Hypothalamus (tissue), 51 donors: ENCODE measurements at regions not wholly inside any gene's neighbourhood (a gene's known extent, or its start where the extent isn't known, plus 50 kb on each side); places are given as distances from the start of the nearest gene placed in this dataset.

Source experiments
- DNase-seq, 51 donors: peaks; one replicate each; lab custom pipeline; 2025; lab: John Stamatoyannopoulos, UW

DNA sequence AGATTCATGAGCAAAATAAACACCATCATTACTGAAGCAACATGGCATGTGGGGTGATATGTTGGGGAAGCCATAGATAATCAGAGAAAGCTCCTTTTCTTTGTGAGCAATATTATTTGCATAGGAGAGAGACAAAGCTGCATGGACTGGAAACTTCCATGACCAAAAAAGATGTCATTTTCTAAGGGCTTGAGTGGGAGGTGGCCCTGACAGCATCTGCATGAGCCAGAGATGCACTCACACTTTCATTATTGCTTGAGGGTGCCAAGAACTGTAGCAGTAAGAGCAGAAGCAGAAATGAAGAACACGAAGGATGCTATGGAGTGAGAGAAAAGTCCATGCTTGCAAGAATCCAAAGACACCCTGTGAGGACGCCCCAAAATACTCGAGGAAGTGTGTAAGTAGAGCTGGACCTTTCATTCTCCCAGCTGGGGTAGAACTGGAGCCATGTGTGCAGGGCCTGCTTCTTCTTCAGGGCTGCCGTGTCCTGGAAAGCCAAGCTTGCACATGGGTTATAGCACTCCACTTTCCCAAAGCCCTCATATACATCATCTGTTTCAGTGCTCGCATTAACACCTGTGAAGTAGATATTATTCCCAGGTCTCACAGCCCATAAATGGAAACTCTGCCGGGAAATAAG lies 851.2 kb downstream of the DHX35 start:
- no peak for DNase-seq

GRCh38 chr20:39812116-39812515 lies 850.0 kb downstream of the DHX35 start:
- DNase-seq, result no peak

DNA sequence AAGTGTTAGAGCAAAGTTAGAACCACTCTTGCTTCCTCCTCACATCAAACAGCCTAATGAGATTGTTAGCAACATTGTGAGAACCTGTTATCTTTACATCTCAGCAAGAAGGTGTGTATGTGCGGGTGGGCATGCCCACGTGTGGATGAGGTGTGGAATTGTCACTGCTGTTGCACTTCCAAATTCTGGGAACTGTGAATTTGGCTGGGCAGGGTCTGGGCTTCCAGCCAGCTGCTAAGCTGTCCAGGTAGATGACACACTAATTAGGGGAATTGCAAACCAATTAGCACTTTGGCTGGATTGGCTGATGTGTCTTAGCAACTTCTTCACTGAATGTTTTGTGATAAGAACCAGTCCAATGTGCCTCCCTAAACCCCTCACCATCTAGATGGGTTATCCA lies 848.2 kb downstream of the DHX35 start:
- no peak for DNase-seq

DNA sequence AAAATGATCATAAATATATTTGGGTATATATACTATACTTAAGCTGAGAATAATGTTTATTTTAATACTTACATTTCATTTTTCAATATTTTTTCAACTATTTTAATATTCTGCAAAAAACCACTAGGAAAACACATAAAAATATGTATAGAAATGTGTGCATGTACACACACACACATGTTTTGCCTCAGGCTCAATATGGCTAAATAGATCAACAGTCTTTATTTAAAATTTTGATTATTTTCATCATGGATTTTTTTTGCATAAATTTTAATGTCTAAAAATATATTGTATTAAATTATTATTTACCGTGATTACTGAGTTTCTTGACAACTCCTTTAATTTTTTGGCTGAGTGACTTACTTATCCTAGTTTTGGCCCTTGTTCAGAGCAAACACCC lies 846.5 kb downstream of the DHX35 start:
- no peak for DNase-seq

DNA sequence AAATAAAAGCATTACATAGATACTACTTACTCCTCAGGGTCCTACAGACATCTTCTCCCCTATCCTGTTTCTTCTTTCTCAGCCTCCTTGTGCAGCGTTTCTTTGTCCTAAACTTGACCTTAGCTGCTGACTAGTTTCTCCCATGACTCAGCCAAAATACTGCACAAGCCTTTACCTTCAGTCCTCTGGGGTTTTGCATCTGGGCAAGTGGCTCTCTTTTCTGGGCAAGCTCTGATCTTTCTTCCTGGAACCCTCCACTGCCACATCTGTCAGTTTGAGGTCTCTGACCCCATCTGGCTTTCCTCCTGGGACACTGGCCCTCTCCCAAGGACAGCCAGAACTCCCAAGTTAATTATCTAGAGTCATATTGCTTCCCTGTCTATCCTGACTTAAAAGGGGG lies 838.4 kb downstream of the DHX35 start:
- DNase-seq, result no peak

DNA sequence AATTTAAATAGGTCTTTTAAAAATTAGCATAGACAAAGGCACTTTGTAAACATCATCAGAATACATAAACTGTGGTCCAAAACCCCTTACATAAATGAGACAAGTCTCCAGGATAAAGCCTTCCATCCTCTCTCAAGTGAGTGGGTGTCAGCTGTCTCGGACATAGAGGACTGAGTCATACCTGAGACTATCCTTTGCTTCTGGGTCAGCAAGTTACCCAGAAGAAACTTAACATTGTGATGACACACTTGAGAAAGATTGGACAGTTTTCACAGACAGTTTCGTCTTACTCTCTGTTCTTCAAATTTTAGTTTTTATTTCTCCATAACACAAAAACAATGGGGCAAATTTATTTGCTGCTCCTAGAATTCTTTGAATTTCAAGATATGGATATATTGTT lies 838.0 kb downstream of the DHX35 start:
- DNase-seq, result no peak

- no peak for DNase-seq
Measured at GRCh38 chr20:39799366-39799965, 837.3 kb downstream of the DHX35 start.

GRCh38 chr20:39795401-39796272 lies 833.5 kb downstream of the DHX35 start:
- DNase-seq, result no peak

DNA sequence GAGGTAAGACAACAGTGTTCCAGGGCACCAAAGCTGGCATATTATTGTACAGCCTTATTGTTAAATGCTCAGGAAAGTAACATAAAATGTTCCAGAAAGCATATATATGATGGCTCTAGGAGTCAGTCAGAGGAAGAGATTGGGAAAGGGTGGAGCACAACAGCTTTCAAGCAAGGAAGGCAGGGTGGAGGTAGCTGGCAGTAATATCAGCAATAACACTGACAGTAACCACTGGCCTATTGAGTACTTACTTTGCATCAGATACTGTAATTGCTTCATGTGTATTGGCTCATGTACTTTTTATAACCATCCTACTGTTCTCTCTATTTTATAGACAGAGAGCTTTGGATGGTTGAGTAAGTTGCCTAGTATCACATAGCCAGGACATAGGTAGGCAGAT lies 830.2 kb downstream of the DHX35 start:
- DNase-seq, result no peak

GRCh38 chr20:39789411-39789810 lies 827.3 kb downstream of the DHX35 start:
- DNase-seq, result no peak

GRCh38 chr20:39785252-39785917 lies 823.2 kb downstream of the DHX35 start:
- DNase-seq, result no peak

- no peak for DNase-seq
Measured at GRCh38 chr20:39784693-39785092, 822.5 kb downstream of the DHX35 start.

GRCh38 chr20:39778847-39779604 lies 816.9 kb downstream of the DHX35 start:
- DNase-seq, result peak in 1 of 51 donors; percentile 5

- DNase-seq, result no peak
Measured at GRCh38 chr20:39778431-39778830, 816.3 kb downstream of the DHX35 start.

DNA sequence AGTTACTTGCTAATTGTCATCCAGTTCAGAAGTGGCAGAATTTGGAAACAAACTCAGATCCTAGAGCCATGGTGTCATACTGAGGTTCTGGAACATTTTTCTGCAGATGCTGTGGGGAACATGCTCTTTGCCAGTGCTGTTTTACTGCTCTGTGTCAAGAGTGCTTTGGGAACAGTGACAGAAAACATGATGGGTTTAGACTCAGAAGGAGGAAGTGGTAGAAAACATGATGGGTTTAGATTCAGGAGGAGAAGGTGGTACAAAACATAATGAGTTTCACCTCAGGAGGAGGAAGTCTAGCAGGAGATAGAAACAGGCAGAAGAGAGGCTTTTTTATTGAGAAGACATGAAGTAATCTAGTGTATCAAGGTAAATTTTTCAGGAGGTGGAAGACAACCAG lies 815.5 kb downstream of the DHX35 start:
- DNase-seq, result no peak

DNA sequence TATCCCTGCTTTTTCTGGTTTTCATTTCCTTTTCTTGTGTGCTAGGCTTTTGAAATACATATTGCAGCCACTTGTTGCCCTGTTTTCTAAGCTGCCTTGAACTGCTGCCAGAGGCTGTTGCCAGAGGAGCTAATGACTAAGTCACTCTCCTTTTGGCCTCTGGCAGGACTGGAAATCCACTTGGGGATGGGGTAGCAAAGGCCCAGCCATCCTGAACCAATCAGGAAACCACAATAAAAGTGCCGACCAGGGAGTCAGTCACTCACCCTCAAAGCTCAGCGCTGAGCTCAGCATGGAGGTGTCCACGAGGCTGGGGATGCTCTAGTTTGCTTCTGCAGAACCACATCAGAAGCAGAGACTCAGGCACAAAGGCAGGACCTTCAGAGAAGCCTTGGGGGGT lies 813.0 kb downstream of the DHX35 start:
- no peak for DNase-seq

- DNase-seq, result no peak
Measured at GRCh38 chr20:39773380-39774000, 811.3 kb downstream of the DHX35 start.

DNA sequence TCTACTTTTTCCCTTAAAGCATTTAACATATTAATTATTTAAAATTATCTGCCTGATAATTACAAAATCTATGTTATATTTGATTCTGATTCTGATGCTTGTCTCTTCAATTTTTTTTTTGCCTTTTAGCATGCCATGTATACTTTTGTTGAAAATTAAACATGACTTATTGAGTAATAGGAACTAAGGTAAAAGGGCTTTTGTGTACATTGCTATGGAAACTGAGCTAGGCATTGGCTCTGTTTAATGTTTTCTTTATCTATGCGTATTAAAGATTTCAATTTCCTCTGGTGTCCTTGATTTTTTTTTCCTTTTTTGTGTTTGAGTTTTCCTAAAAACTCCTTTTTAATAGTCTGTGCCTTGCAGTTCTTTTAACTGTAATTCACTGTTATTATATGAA lies 805.2 kb downstream of the DHX35 start:
- DNase-seq, result no peak

- DNase-seq, result no peak
Measured at GRCh38 chr20:39766333-39766732, 804.2 kb downstream of the DHX35 start.

DNA sequence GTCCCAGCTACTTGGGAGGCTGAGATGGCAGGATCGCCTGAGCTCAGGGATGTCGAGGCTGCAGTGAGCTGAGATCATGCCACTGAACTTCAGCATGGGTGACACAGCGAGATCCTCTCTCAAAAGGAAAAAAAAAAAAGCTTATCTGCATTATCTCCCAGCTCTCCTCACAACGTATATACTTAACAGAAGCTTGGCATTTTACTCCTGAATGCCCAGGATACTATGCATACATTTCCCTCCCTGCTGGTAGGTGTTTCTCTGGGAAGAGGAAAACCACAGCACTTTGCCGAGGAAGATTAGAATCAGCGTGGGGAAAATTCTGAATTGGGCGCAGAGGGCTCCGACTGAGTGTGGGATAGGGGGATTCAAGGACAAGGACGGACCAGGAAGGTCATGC lies 800.6 kb downstream of the DHX35 start:
- DNase-seq, result no peak
